GM21576 (cell line): ENCODE measurements at regions not wholly inside any gene's neighbourhood (a gene's known extent, or its start where the extent isn't known, plus 50 kb on each side); places are given as distances from the start of the nearest gene placed in this dataset.

ENCODE experiments used
- ATAC-seq: cut with Tn5 transposase; IDR thresholded peaks from one replicate; pipeline ENCODE4 v1.9.1; 2021; ENCODE audit warnings: mild to moderate bottlenecking, moderate library complexity; ENCODE audit not compliant: unreplicated experiment

GRCh38 chr21:39124681-39125251, 58.5 kb downstream of the PSMG1 start:
- no peak for ATAC-seq

- no peak for ATAC-seq
Measured at GRCh38 chr21:39123375-39123774, 59.9 kb downstream of the PSMG1 start.

DNA sequence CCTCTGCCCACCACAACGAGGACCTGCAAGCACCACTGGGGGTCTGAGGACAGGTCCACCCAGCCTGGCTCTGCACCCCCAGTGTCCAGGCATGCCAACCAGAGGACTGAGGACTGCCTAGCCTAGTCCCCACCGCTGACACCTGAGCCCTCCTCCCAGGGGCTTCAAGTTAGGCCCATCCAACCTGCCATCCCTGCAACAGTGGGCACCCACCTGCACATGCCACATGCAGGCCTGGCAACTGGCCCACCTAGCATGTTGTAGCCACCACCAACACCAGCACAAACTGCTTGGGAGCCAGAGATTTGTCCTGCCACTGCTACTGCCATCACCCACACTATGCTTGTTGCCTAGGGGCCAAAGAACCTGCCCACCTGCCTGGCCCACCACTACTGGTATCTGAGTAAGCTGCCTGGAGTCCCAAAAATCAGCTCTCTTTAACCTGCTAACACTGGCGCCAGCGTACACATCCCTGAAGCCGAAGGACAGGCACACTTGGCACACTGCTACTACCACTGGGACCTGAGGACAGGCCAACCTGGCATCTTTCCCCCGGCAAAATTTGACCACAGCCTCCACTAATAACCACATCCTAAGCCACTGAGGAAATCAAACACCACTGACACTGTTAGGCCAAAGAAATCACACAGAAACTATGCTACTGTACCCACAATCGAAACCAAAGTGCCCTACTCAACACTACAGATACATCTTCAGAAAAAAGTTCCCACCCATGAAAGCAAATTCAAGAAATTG, 61.5 kb downstream of the PSMG1 start:
- no peak for ATAC-seq

- ATAC-seq = no peak
Measured at GRCh38 chr21:39120876-39121599, 62.2 kb downstream of the PSMG1 start.

GRCh38 chr21:39119891-39120290, 63.4 kb downstream of the PSMG1 start:
- no peak for ATAC-seq

DNA sequence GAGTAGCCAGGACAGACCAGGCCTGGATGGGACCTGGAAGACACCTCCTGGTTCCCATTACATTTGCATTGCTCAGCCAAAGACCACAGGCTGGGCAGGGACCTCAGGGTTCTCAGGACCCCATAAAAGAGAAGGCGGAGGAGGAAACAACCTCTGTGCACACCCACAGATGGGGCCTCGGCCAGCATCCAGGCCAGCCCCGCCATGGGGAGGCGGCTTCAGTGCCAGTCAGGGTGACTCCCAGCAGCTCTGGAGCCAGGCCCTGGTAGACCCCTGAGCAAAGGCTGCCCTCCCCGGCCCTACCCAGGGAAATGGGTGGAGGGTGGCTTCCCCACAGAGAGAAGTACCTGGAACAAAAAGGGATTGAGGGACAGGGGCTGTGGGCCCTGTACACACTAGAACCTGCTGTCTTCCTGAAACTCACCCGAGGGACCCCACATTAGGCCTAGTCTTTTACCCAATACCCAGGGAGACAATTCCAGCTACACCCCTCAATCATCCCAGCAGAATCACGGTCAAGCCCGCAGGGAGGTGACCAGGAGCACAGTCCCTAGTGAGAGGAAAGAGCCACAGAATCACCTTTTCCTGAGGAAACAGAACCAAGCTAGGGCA, 64.5 kb downstream of the PSMG1 start:
- ATAC-seq = no peak

- no peak for ATAC-seq
Measured at GRCh38 chr21:39118061-39118460, 65.2 kb downstream of the PSMG1 start.

GRCh38 chr21:39117440-39117970, 65.7 kb downstream of the PSMG1 start:
- no peak for ATAC-seq

DNA sequence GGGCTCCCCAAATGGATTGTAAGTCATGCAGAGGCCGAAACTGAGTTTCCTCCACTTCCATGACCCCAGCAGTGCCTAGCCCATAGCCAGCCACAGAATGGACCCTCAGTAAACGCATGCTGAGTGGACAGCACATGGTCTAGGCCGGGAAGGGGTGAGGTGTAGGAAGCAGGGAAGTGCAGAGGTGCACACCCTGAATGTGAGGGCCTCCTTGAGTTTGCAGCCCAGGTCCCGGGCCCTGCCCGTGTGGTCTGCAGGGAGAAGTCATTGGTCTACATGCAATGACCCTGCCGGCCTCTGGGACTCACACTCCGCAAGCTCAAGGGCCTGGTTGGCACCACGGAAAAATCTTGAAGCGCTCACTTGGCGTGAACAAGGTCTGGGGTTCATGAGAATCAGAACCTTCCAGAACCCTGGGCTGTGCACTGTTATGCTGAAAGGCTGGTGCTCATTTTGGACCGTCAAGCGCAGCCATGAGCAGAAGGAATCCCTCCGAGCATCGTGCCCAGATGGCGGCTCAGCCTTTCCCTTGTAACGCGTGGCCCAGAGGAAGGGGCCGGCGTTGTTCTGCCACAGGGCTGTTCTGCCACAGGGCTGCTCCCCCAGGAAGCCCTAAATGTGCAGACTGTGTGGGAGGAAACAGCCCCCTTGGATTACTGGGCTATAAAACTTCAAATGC, 66.4 kb downstream of the PSMG1 start:
- ATAC-seq = no peak

GRCh38 chr21:39115576-39116235, 67.5 kb downstream of the PSMG1 start:
- no peak for ATAC-seq

- no peak for ATAC-seq
Measured at GRCh38 chr21:39114871-39115575, 68.2 kb downstream of the PSMG1 start.

- ATAC-seq = no peak
Measured at GRCh38 chr21:39111931-39112550, 71.2 kb downstream of the PSMG1 start.

DNA sequence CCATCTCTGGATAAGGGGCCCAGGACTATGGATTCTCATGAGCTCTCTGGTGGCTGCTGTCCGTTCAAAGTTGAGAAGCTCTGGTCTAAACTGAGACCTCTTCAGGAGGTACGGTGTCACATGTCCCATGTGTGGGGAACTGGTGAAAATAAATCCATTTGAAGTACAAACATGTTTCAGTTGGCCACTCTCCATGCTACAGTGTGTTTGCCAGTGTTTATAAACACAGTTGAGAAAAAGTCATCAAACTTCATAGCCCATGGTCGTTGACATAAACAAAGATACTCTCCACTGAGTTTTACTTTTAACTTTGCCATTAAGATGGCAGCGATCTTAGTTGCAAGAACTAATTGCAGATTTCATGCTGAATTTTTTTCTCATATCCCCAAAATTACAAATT, 72.8 kb downstream of the PSMG1 start:
- ATAC-seq = no peak

DNA sequence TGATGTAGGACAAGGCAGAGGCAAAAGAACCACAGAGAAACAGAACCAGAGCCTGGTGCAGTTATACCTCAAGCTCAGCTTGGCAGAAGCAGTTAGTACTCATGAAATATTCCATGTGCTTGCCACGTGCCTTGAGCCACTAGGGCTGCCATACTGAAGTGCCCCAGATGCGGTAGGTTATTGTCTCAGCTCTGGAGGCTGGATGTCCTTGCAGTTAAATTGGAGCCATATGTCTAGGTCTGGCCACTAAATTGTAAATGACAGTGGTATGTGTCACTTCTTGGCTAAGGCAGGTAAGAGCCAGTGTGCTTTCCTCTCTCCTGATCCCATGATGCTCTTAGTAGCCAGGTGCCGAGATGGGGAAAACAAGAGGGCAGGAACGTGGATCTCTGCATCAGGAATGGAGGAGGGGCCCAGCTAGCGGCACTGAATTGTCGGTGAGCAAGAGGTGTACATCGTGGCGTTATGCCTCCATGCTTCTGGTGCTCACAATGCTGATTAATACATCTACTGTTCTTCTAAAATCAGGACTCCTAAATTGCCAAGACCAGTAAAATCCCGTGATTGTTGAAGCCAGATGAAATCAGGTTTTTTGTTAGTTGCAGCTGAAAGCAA, 73.5 kb downstream of the PSMG1 start:
- no peak for ATAC-seq

- ATAC-seq = no peak
Measured at GRCh38 chr21:39109163-39109530, 74.1 kb downstream of the PSMG1 start.

- ATAC-seq = no peak
Measured at GRCh38 chr21:39108291-39109162, 74.7 kb downstream of the PSMG1 start.

DNA sequence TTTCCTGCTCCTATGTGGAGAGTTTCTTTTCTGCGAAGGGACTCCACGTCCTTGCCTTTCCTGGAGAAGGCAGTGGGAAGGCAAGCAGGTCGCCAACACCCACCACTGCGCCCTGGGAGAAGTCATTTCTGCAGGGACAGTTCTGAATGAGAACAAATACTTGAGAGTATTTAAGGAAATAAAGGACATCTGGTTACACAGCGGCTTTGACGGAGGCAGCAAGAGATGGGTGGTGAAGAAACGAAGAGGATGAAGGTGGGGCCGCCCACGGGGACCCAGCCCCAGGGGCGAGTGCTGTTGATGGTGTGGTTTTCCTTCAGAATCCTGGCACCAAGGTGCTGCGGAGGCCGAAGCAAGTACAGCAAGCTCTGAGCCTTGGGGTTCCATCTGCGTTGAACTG, 75.5 kb downstream of the PSMG1 start:
- ATAC-seq = no peak

GRCh38 chr21:39106881-39107462, 76.3 kb downstream of the PSMG1 start:
- ATAC-seq = no peak
